A673 (cell line): ENCODE measurements at regions not wholly inside any gene's neighbourhood (a gene's known extent, or its start where the extent isn't known, plus 50 kb on each side); places are given as distances from the start of the nearest gene placed in this dataset.

ENCODE experiments used
- EZH2 ChIP-seq: fragments of 200-600 bp; sonication (generic); IDR thresholded peaks from 2 replicates; pipeline ENCODE4 v1.6.1; 2017; ENCODE audit warnings: borderline replicate concordance, low read depth, mild to moderate bottlenecking, mixed read lengths, antibody characterized with exemption, low read length; ENCODE audit not compliant: poor library complexity, severe bottlenecking
- TF ChIP-seq, protein P1 (sequence below): fragments of 300-800, 200-600 bp; sonication (generic); conservative IDR thresholded peaks from 2 replicates; pipeline ENCODE4 v1.5.1; 2017; ENCODE audit warnings: low read depth, mild to moderate bottlenecking, antibody characterized with exemption, low read length, moderate library complexity, mixed read lengths

DNA sequence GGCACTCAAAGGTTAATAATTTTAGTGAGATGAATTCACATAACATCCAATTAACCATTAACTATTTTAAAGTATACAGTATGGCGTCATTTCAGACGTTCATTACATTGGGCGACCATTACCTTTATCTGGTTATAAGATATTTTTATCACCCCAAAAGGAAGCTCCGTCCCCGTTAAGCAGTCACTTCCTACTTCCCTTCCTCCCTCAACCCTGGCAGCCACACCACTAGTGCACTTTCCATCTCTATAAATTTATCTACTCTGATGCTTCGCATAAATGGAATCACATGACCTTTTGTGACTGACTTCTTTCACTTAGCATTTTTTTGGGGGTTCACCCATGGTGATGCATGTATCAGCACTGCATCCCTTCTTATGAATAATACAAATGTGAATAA, 168.3 kb upstream of the PUM3 start:
- TF ChIP-seq, protein P1, sequence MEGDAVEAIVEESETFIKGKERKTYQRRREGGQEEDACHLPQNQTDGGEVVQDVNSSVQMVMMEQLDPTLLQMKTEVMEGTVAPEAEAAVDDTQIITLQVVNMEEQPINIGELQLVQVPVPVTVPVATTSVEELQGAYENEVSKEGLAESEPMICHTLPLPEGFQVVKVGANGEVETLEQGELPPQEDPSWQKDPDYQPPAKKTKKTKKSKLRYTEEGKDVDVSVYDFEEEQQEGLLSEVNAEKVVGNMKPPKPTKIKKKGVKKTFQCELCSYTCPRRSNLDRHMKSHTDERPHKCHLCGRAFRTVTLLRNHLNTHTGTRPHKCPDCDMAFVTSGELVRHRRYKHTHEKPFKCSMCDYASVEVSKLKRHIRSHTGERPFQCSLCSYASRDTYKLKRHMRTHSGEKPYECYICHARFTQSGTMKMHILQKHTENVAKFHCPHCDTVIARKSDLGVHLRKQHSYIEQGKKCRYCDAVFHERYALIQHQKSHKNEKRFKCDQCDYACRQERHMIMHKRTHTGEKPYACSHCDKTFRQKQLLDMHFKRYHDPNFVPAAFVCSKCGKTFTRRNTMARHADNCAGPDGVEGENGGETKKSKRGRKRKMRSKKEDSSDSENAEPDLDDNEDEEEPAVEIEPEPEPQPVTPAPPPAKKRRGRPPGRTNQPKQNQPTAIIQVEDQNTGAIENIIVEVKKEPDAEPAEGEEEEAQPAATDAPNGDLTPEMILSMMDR: no peak
- no peak for TF ChIP-seq EZH2
